ENCODE measurements at regions not wholly inside any gene's neighbourhood (a gene's known extent, or its start where the extent isn't known, plus 50 kb on each side); places are given as distances from the start of the nearest gene placed in this dataset.

- H3K9me3 ChIP-seq (replicated peaks in 1 of 2; ENCODE audit: control insufficient read depth in 1 of 2, insufficient read depth in 1 of 2, low read length in 2 of 2), result peaks cover 0 to 6% of the 10 kb centered on the region in 2 donors
- no peak for DNase-seq
- H3K4me3 Mint-ChIP-seq, result no peak overlapping the region
Observed at GRCh38 chr2:19029655-19030054, 328.8 kb downstream of the OSR1 start.

GRCh38 chr2:19028587-19029375, 329.6 kb downstream of the OSR1 start:
- H3K4me1 ChIP-seq (ENCODE audit: control insufficient read depth in 1 of 2, insufficient read depth in 2 of 2, low read length in 2 of 2), result no peaks in the 10 kb centered on the region
- no peak for DNase-seq
- H2AFZ ChIP-seq (ENCODE audit: insufficient read depth, low read depth, low read length, poor library complexity, severe bottlenecking), result no peak overlapping the region
- H3K79me2 ChIP-seq (ENCODE audit: insufficient read depth, low read length), result no peaks in the 10 kb centered on the region
- H3K9ac ChIP-seq (ENCODE audit: insufficient read depth, low read length, poor library complexity, severe bottlenecking), result no peak overlapping the region
- H3K27ac Mint-ChIP-seq, result no peak overlapping the region
- intact Hi-C loops (cut with micrococcal nuclease), result no loop called here
- no peaks in the 10 kb centered on the region for H4K20me1 ChIP-seq (ENCODE audit: insufficient read depth, low read length)
- no peak for TF ChIP-seq CTCF (IDR thresholded peaks at IDR 0.05)
- H3K36me3 ChIP-seq (replicated peaks in 1 of 2; ENCODE audit: control insufficient read depth in 1 of 2, insufficient read depth in 2 of 2, low read length in 2 of 2), result no peaks in the 10 kb centered on the region
- no peak overlapping the region for H3K4me3 ChIP-seq (replicated peaks in 1 of 3; ENCODE audit: low read depth in 2 of 3, low read length in 3 of 3)
- no peak overlapping the region for H3K27ac ChIP-seq (ENCODE audit: low read depth in 1 of 2, low read length in 2 of 2)
- H3K4me3 Mint-ChIP-seq, result no peak overlapping the region
- H3K27me3 ChIP-seq (ENCODE audit: control insufficient read depth in 2 of 2, insufficient read depth in 2 of 2, low read length in 2 of 2), result no peaks in the 10 kb centered on the region
- no peaks in the 10 kb centered on the region for H3K4me1 Mint-ChIP-seq
- peaks cover 0 to 15% (median 3%) of the 10 kb centered on the region in 7 donors for H3K9me3 Mint-ChIP-seq
- H3K27me3 Mint-ChIP-seq (ENCODE audit: low read depth in 3 of 3), result peaks cover 0 to 4% (median 2%) of the 10 kb centered on the region in 3 donors
- H3K36me3 Mint-ChIP-seq, result no peaks in the 10 kb centered on the region
- 87% methylated on average over 3 of the region's 12 CpGs for WGBS (ENCODE audit: insufficient coverage)
- no peak overlapping the region for H3K4me2 ChIP-seq (replicated peaks; ENCODE audit: extremely low read depth, low read length, poor library complexity, severe bottlenecking)
- H3K9me3 ChIP-seq (replicated peaks in 1 of 2; ENCODE audit: control insufficient read depth in 1 of 2, insufficient read depth in 1 of 2, low read length in 2 of 2), result peaks cover 3 to 6% of the 10 kb centered on the region in 2 donors

More at GRCh38 chr2:19029655-19030054, 328.8 kb downstream of the OSR1 start:
- Mint-ChIP-seq H3K9me3 (peaks cover 0 to 13% (median 2%) of the 10 kb centered on the region in 7 donors), H3K36me3 (no peaks in the 10 kb centered on the region), H3K27me3 (ENCODE audit: low read depth in 3 of 3) (peaks cover 0 to 4% (median 2%) of the 10 kb centered on the region in 3 donors), H3K27ac (no peak overlapping the region), H3K4me1 (no peaks in the 10 kb centered on the region)
- Histone ChIP-seq H3K9ac (ENCODE audit: insufficient read depth, low read length, poor library complexity, severe bottlenecking) (no peak overlapping the region), H4K20me1 (ENCODE audit: insufficient read depth, low read length) (no peaks in the 10 kb centered on the region), H3K27ac (ENCODE audit: low read depth in 1 of 2, low read length in 2 of 2) (no peak overlapping the region), H3K4me3 (replicated peaks in 1 of 3; ENCODE audit: low read depth in 2 of 3, low read length in 3 of 3) (no peak overlapping the region), H3K27me3 (ENCODE audit: control insufficient read depth in 2 of 2, insufficient read depth in 2 of 2, low read length in 2 of 2) (no peaks in the 10 kb centered on the region), H3K4me1 (ENCODE audit: control insufficient read depth in 1 of 2, insufficient read depth in 2 of 2, low read length in 2 of 2) (no peaks in the 10 kb centered on the region), H3K4me2 (replicated peaks; ENCODE audit: extremely low read depth, low read length, poor library complexity, severe bottlenecking) (no peak overlapping the region), H3K36me3 (replicated peaks in 1 of 2; ENCODE audit: control insufficient read depth in 1 of 2, insufficient read depth in 2 of 2, low read length in 2 of 2) (no peaks in the 10 kb centered on the region), H2AFZ (ENCODE audit: insufficient read depth, low read depth, low read length, poor library complexity, severe bottlenecking) (no peak overlapping the region), H3K79me2 (ENCODE audit: insufficient read depth, low read length) (no peaks in the 10 kb centered on the region)
- intact Hi-C loops (cut with micrococcal nuclease), result no loop called here
- TF ChIP-seq CTCF (IDR thresholded peaks at IDR 0.05), result no peak
- WGBS (ENCODE audit: insufficient coverage), result 82% methylated on average over 2 of the region's 3 CpGs

Measured in CD14-positive monocyte (primary cell).